Renal cortex interstitium (tissue), 11 donors: ENCODE measurements at regions not wholly inside any gene's neighbourhood (a gene's known extent, or its start where the extent isn't known, plus 50 kb on each side); places are given as distances from the start of the nearest gene placed in this dataset.
A peak's percentile ranks its signal among the peaks of the same experiment; 100 is the strongest.

Source experiments
- DNase-seq, 11 donors: peaks; one replicate each; pipeline ENCODE4 v3.0.0-alpha.2; 2013; ENCODE audit warnings: low read depth in 9 of 11, low spot score in 4 of 11; ENCODE audit errors: extremely low read depth in 1 of 11

DNA sequence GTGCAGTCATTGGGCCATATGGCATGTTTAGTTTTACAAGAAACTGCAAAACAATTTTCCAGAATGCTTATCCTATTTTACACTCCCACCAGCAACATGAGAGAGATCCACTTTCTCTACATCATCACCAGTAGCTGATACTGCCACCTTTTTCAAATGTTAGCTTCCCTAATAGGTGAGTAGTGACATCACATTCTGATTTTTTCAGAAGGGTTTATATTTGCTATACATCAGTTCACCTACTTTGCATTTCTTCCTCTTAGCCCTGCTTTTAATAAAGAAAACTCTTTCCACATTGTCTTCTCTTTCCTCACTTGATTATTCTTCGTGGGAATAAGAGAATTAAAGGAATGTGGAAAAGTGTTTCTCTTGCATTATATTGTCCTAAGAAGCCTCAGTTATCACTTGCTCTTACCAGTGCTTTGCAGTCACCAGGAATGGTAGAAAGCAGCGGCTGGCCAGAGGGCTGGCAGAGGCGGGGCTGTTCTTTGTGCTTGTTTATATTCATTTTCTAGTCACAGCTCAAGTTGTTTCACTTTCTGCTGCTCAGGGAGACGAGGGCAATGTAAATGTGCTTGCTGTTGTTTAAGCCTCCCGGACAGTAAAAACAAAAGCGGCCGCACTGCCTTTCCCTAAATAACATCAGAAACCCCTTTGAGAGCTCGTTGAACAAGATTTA, 164.8 kb downstream of the HSD17B3 start:
- DNase-seq, result peak in 4 of 11 donors; percentile 49 to 69 (median 53)

DNA sequence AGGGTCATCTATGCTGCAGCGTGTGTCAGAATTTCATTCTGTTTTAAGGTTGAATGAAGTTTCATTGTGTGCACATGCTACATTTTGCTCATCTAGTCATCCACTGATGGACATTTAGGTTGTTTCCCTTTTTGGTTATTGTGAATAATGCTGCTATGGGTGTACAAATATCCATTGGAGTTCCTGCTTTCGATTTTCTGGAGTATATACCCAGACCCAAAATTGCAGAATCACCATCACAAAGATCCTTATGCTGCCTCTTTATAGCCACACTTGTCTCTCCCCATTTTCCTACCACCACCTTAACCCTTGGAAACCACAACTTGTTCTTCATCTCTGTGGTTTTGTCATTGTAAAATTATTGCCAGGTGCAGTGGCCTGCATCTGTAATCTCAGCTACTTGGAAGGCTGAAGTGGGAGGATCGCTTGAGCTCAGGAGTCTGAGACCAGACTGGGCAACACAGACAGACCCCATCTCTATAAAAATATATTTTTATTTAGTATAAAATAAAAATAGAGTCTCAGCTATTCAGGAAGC, 166.2 kb downstream of the HSD17B3 start:
- DNase-seq, result no peak

DNA sequence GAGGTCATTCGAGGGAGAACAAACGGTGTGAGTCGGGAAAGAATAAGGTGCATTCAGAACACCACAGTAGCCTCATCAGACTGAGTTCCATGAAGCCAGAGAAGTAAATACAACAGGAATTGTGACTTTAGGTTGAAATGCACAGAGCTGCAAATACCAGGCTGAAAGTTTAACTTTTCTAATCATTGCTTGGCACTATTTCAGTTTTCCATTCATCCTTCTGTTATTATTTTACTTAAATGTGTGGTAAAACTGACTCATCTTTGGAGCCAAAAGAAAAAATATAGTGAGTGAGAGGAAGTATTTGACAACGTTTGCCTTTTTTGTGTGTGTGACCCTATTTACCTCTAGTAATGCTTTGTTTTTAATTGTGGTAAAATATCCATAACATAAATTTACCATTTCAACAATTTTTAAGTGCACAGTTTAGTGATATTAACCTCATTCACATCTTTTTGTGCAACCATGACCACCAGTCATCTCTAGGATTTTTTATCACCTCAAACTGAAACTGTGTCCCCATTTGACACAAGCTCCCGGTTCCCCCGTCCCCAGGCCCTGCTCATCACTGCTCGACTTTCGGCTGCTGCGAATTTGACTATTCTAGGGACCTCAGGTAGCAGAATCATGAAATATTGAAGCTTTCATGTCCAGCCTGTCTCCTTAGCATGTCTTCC, 166.8 kb downstream of the HSD17B3 start:
- DNase-seq, result no peak

DNA sequence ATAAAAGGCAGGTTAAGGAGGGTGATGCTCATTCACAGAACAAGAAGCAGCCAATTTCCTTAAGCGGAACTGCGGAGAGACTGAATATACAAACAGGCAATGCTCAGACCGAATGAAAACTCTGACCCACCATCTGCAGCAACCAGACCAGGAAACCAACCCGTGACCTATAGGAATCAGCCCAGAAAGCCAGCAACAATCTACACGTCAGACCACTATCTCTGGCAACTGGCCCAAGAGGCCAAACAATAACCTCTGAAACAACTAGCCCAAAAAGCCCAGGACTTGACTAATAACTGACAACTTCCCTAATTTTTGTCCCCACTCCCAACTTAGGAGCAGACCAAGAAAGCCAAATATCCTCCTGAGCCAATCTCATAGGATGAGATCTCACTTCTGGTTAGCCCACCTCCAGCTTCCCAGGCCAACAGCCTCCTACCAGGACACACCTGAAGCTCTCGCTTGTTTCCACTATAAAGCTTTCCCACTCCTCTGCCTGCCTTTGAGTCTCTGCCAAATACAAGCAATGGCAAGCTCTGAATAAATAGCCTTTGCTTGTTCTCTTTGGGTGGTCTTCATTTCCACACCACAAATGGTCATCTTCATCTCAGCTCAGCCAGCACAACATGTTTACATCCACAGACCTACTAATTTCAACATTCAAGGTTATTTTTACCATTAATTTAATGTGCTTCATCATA, 168.5 kb downstream of the HSD17B3 start:
- DNase-seq, result no peak

DNA sequence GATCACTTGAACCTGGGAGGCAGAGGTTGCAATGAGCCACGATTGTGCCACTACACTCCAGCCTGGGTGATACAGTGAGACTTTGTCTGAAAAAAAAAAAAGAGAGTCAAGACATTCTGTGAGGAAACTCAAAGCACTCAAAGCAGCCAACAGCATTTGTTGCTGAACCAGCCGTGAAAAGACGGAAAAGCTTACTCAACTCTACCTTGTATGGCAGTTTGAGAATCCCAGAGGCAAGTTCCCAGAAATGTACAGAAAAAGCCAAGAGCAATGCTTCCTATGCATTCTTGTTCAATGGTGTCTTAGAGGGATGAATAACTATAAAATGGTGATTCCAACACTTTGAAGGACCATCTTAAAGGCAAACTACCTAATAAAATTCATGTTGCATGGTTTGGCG, 170.2 kb downstream of the HSD17B3 start:
- no peak for DNase-seq

DNA sequence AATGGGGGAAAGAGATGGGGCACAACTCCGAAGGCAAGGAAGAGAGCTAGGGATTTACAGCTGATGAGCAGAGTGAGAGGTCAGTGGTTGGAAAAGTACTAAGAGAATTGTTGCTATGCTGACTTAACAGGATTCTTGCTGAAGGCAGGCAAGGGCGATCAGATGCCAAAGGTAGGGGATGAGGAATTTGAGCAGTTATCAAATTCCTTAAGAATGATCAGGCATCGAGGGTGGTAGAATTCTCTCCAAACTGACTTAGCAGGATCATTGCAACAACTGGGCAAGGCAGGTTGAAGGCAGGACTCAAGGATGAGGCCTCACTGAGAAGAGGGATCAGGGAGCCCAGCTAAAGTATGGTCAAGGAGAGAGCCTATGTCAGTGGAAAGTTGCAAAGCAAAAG, 171.0 kb downstream of the HSD17B3 start:
- DNase-seq, result no peak

DNA sequence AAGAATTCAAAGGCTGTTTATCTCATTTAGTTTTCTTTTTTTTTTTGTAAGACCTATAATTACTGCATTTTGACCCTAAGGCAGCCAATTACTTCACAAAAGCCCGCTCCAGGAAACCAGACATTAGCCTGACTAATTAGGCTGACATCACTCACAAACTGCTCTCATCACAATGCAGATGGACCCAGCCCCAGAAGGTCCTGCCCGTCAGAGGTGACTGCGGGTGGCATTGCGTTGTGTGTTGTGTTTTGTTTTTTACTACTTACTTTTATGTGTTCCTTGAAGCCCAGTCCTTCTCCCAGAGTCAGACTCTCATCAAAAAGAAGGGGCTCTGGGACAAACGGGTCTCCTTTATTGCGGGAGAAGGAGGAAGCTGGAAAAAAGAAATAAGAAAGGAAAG, 172.2 kb downstream of the HSD17B3 start:
- DNase-seq, result no peak

DNA sequence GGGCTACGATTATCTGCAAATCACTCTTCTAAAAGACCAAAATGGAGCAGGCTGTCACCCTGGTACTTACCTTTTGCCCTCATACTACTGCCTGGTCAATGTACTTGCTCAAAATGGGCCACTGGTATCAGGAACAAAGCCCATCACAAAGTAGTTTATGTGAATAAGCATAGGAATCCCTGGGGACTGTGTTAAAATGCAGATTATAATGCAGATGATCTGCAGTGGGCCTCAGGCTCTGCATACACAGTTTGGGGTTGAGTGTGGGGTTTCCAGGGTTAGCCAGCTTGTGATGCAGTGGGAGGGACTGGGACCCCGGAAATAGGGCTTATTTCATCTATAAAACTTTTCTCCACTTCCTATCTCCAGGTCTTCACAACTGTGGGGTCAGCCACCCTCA, 173.1 kb downstream of the HSD17B3 start:
- DNase-seq, result no peak

DNA sequence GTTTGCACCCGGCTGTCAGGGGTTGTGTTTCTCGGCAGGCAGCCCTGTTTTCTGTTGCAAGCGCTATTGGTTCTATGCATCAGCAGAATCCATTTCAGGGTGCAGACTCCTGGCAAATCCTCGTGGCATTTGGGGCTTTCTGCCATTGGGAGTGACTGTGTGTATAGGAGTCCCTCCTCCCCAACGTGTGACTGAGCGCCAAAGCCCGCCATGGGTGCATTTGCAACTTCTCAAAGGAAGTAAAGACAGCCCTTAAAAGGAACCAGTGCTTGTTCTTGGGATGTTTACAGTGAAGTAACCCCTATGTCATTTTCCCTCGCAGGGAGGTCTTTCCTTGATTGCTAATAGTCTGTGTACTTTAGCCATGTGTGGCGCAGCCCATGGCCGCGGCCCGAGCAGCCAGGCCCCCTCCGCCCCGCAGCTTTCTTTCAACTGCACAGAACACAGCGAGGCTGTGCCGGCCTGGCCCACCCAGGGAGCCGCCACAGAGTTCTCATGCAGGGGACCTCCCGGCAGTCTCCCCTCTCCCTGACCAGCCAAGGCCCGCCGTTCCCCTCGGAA, 175.6 kb downstream of the HSD17B3 start:
- peak in 4 of 11 donors; percentile 42 to 63 (median 49) for DNase-seq

DNA sequence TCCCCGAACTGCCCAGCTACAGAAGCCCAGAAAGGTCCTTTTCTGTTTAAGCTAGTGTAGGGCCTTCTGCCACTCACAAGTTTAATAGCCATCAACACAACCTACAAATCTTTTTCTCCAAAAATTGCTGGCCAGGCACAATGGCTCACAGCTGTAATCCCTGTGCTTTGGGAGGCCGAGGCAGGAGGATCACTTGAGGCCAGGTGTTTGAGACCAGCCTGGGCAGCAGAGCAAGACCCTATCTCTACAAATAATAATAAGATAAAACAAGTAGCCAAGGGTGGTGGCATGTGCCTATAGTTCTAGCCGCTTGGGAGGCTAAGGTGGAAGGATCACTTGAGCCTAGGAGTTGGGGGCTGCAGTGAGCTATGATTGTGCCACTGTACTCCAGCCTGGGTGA, 176.4 kb downstream of the HSD17B3 start:
- DNase-seq, result no peak

DNA sequence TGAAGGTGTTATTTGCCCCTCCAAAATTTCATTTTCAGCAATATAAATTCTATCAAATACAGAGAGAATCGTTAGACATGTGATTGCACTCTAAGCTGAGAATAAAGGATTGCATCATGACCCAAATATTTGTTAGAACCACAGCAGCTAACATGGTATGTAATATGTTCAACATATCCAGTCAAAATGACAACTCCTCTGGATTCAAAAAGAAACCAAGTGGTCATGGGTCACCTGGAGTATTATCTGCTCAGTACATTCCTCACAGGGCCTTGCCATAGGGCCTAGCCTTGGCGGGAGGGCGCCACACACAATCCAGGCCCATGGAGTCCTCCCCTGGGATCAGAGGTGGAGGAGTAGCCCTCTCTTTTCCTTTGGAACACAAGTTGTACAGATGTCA, 179.2 kb downstream of the HSD17B3 start:
- DNase-seq, result no peak

DNA sequence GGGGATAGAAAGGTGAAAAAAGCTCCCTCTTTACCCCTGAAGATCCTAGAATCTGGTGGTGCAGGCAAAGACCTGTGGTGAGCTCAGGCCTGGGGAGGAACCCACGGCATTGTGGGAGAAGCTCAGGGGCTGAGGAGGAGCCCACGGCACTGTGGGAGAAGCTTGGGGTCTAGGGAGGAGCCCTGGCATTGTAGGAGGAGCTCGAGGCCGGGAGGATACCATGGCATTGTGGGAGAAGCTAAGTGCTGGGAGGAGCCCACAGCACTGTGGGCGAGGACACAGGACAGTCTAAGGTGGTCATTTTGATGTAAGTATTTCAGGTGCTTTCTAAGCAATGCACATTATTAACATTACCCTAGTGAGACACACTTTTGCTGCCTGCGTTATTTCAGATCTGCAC, 179.7 kb downstream of the HSD17B3 start:
- DNase-seq, result no peak

DNA sequence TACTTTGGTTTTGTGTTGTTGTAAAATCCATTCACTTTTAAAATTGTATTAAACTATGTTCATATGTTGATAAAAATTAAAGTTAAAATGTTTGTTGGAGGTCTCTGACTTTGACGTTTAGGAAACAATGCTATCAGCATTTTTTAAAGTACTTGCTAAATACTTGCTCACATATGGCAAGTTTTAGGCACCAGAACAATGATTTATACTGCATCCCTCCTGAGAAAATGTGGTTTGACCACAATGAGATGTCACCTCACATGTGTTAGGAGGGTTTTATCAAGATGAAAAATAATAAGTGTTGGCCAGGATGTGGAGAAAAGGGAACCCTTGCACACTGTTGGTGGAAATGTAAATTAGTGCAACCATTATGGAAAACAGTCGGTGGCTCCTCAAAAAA, 180.8 kb downstream of the HSD17B3 start:
- DNase-seq, result no peak

DNA sequence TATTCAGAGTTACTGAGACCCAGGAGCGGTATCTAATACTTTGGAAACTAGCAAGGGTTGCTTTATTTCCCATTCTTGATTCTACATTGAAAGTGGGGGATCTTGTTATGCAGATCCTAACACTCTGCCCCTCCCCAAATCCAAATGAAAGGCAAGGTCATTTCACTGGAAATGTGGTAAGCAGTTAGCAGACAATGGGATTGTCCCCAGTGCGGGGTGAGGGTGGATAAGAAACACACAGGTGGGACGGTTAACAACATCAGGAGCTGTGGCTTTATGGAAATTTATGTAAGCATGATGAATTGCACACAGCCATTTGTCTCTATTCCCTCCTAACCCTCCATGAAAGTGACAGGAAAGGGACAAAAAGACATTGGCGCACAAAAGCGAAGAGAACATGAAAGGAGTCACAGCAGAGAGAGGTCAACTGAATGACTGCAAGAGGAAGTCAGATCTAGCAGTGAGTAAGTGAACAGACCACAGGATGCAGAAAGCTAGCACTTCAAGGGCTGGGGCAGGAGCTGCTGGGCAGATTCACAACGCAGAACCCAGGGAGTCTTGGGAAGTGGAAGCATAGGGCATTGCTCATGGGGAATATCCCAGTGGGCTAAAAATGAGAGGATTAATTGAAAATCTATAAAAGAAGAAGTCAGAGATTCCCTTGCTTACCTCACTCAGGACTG, 184.4 kb downstream of the HSD17B3 start:
- DNase-seq, result no peak

DNA sequence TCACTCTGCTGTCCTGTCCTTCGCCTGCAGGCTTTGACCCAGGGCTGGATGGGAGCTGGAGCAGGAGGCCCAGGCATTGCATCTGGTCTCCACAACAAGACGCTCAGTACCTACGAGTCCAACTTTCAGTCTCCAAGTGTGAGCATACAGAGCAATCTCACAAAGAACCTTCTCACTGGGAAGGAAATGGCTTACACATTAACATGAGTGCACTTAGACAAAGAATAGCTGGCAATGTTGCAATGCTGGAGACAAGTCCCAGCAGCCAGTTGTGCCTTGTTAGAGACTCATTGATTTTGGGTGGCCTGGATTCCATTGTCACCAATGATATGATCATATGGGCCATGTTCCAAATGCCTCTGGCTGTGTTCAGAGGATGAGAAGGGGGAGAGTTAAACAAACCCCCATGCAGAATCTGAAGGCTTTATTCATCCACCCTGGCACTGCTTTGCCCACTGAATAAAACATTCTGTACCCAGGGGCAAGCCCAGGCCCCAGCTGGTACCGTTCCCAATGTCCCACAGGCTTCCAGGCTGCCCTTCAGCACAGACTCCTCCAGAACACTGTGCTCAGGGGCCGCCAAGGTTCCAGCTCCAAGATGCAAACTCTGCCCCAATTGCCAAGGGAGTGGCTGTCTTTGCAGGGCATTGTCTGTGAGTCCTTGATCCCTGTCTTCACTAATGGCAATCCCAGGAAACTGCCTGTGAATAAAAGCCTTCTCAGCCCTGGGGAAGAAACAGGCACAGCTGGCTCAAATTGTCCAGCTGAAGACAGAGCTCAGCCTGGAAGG, 185.5 kb downstream of the HSD17B3 start:
- DNase-seq, result peak in 1 of 11 donors; percentile 63

DNA sequence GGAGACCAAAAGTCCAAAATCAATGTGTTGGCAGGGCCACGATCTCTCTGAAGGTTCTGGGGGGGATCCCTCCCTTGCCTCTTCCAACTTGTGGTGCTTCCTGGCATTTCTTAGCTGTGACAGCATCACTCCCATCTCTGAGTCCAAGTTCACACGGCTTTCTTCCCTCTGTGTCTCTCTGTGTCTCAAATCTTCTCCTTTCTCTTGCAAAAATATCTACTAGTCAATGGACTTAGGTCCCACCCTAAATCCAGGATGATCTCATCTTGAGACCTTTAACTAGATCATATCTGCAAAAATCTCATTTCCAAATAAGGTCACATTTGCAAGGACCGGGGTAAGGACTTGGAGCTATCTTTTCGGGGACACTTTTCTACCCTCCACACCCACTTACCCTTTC, 186.1 kb downstream of the HSD17B3 start:
- no peak for DNase-seq

DNA sequence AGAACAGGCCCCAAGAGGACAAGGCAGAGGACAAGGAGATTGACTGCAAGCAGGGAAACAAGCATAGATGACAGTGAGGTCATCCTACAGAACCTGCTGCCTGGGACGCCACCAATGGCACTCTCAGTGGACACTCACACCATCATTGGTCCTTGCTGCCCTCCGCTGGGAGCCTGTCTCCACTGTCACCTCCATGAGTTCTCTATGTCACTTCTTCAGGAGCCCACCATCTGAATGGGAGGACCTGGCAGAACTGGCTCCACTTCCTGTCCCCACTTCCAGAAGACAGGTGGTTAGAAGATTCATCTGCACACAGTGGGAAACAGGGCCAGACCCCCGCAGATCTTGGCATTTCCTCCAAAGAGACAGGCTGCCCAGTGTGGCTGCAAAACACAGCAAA, 188.9 kb downstream of the HSD17B3 start:
- no peak for DNase-seq

DNA sequence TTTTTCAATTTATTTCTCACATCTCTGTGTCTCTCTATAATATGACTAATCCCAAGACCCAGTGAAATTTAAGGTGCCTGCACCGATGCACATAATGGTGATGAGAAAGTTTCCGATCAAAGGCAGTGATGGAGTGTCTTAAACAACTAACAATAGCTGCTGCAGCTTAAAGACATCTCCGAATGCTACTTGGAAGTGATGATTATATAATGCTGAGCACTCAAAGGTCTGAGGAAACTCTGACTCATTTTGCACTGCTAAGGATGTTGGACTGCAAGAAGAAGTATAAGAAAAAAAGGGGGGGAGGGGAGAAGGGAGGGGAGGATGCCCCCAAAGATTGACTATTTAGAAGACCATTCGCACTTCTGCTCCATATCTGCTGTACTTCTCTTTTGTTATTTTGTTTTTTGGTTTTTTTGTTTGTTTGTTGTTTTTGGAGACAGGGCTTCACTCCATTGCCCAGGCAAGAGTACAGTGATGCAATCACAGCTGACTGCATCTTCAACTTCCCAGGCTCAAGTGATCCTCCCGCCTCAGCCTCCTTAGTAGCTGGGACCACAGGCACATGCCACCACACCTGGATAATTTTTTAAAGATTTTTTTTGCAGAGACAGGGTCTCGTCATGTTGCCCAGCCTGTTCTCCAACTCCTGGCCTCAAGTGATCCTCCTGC, 192.2 kb downstream of the HSD17B3 start:
- DNase-seq, result no peak
